ENCODE measurements at regions not wholly inside any gene's neighbourhood (a gene's known extent, or its start where the extent isn't known, plus 50 kb on each side); places are given as distances from the start of the nearest gene placed in this dataset.

DNA sequence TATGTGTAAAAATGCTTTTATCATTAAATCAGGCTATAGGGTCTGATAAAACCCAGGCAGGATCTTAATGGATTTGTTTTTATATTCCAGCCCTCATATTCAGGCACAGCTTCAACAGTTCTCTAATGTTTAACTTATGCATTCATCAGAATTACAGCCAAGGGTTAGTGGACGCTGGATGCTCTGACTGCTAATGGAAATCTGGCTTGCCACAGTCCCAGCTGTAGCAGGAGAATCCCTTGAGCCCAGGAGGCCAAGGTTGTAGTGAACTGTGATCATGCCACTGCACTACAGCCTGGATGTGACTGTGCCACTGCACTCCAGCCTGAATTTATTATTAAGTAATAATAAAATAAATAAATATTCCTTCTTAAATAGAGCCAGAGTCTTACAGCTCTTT is 98.0 kb downstream of the SLC25A46 start:
- TF ChIP-seq YY1 (IDR thresholded peaks at IDR 0.05; ENCODE audit: insufficient read depth, insufficient read length) = no peak
- TF ChIP-seq SUZ12 (IDR thresholded peaks at IDR 0.05; ENCODE audit: extremely low read depth, insufficient read depth, insufficient read length) = no peak
- TF ChIP-seq ZNF274 (IDR thresholded peaks at IDR 0.05; ENCODE audit: low read depth, low read length) = no peak
